A549 (cell line): ENCODE measurements at regions not wholly inside any gene's neighbourhood (a gene's known extent, or its start where the extent isn't known, plus 50 kb on each side); places are given as distances from the start of the nearest gene placed in this dataset.

ENCODE experiments used
- CTCF ChIP-seq: fragments of >200 bp; sonication (Bioruptor Twin); formaldehyde crosslinking; IDR thresholded peaks from 3 replicates; pipeline ENCODE4 v1.5.1; 2016
- EP300 ChIP-seq, 2 experiments: fragments of >200 bp; sonication (Bioruptor Twin); formaldehyde crosslinking; IDR thresholded peaks; 2 replicates in 1 of 2; 3 replicates in 1 of 2; pipeline ENCODE4 v1.6.1; 2016 to 2017
- ESRRA ChIP-seq: fragments of 150-350 bp; IDR thresholded peaks from 2 replicates; pipeline ENCODE4 v1.6.1; 2014; ENCODE audit warnings: mild to moderate bottlenecking, low read length, borderline replicate concordance
- GATA3 ChIP-seq: IDR thresholded peaks from 2 replicates; pipeline ENCODE4 v1.6.1; 2012; ENCODE audit warnings: borderline replicate concordance
- MAFK ChIP-seq: fragments of 450-650 bp; IDR thresholded peaks from 2 replicates; pipeline ENCODE4 v1.6.1; 2014; ENCODE audit not compliant: partially characterized antibody
- NR3C1 ChIP-seq: fragments of >200 bp; sonication (Bioruptor Twin); formaldehyde crosslinking; IDR thresholded peaks from 3 replicates; pipeline ENCODE4 v1.6.1; 2017
- POLR2AphosphoS2 ChIP-seq: conservative IDR thresholded peaks from 2 replicates; pipeline ENCODE4 v1.6.1; 2012; ENCODE audit warnings: low read length, improper control_type of control experiment, inconsistent platforms
- SMC3 ChIP-seq: fragments of >200 bp; sonication (Bioruptor Twin); formaldehyde crosslinking; IDR thresholded peaks from 3 replicates; pipeline ENCODE4 v1.6.1; 2018; ENCODE audit warnings: inconsistent platforms

GRCh38 chr13:39930060-39930459 lies 274.6 kb downstream of the COG6 start:
- no peak for TF ChIP-seq GATA3
- no peak for TF ChIP-seq SMC3
- no peak for TF ChIP-seq CTCF
- TF ChIP-seq ESRRA = no peak
- TF ChIP-seq MAFK = no peak
- TF ChIP-seq NR3C1 = no peak
- TF ChIP-seq EP300 (IDR thresholded peaks at IDR 0.05) = no peak
- no peak for TF ChIP-seq POLR2AphosphoS2
